ENCODE measurements at regions not wholly inside any gene's neighbourhood (a gene's known extent, or its start where the extent isn't known, plus 50 kb on each side); places are given as distances from the start of the nearest gene placed in this dataset.
"Not testable (repeated sequence)": the region's sequence is repeated elsewhere in the genome, so short reads cannot be mapped to it uniquely, and the experiment has no call there.

DNA sequence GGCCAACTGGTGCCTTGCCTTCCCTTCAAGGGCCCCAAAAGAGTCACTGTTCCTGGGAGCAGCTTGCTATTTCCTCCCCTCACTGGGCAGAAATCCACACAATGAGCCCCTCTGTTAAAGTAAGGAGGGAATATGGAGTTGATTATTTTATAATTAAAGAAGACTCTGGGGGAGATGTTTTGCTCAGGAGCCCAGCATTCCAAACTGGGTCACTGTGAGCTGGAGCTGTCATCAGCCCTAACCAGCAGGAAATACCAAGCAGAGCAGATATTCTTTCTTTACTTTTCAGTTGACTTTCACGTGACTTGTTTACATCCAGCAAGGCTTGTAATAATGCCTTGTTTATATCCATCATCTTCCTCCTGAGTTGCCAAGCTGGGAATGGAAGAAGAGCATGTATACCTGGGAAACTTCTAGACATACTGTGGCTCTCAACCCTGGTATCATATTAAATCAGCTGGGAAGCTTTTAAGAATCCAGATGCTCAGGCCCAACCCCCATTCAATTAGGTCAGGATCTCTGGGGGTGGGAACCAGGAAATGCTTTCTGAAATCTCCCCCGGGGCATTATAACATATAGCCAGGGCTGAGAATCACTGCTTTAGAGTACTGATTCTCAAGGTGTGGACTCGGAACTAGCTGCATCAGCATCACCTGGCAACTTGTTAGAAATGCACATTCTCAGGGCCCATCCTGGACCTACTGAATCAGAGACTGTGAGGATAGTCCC is 175.6 kb upstream of the MYLIP start:
- DNase-seq = no peak

DNA sequence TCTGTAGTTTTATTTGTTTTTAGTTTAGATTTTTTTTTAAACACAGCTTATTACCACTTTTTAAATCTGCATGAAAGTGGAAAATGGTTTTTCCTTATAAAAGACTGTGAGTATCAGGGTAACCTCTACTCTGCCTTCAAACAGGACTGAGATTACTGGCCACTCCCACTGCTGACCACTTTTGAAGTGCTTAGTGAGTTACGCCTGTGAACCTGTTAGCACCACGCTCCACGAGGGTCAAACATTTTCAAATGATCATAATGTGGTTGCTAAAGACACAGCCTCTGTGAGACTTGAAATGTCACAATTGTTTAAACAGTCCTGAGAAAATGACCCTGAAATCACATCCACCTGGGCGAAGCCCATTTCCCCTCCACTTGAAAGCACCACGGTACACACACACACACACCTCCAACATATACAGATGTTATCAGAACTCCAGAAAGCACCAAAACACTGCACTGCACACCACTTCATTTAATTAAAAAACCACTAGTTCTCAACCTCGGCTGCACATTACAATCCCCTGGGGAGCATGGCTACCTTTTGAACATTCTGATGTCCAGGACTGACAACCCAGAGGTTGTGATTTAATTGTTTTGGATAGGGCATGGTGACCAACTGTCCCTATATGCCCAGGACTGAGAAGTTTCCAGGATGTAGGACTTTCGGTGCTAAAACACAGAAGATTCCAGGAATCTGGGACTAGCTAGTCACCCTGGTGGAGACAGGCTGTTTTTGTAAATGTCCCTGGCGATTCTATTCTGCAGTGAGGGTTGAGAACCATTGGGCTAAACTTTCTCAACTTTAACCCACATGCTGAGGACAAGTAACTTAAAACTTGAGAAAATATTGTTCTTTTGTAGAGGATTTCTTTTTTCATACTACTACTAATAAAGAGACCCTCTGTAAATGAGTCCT is 176.4 kb upstream of the MYLIP start:
- no peak for DNase-seq

DNA sequence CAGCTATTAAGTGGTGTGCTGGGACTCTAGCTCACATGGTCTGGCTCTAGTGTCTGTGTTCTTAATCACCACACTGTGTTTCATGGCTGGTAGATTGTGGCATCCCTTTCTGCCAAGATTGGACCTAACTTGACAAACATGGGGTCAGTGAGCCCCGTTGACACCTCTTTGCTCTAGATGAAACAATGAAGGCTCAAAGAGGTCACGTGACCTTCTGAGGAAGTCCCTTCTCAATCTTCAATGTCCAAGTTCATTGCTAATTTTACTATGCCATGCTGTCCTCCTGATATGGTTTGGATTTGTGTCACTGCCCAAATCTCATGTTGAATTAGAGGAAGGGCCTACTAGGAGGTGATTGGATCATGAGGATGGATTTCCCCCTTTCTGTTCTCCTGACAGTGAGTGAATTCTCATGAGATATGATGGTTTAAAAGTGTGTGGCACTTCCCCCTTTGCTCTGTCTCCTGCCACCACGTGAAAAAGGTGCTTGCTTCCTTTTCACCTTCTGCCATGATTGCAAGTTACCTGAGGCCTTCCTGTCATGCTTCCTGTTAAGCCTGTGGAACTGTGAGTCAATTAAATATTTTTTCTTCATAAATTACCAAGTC is 177.8 kb upstream of the MYLIP start:
- DNase-seq = no peak

DNA sequence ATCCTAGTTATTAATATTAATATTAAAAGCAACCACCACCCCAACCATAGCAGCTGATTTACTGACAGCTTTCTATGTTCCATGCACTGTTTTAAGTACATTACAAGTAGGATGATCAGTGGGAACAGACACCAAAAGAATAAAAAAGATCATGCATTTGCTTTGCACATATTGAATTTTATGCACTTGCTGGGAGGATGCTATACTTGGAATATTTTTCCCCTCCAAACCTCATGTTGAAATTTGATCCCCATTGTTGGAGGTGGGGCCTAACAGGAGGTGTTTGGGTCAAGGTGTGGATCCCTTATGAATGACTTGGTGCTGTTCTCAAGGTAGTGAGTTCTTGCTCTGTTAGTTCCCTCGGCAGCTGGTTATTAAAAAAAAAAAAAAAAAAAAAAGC is 178.9 kb upstream of the MYLIP start:
- DNase-seq = no peak

DNA sequence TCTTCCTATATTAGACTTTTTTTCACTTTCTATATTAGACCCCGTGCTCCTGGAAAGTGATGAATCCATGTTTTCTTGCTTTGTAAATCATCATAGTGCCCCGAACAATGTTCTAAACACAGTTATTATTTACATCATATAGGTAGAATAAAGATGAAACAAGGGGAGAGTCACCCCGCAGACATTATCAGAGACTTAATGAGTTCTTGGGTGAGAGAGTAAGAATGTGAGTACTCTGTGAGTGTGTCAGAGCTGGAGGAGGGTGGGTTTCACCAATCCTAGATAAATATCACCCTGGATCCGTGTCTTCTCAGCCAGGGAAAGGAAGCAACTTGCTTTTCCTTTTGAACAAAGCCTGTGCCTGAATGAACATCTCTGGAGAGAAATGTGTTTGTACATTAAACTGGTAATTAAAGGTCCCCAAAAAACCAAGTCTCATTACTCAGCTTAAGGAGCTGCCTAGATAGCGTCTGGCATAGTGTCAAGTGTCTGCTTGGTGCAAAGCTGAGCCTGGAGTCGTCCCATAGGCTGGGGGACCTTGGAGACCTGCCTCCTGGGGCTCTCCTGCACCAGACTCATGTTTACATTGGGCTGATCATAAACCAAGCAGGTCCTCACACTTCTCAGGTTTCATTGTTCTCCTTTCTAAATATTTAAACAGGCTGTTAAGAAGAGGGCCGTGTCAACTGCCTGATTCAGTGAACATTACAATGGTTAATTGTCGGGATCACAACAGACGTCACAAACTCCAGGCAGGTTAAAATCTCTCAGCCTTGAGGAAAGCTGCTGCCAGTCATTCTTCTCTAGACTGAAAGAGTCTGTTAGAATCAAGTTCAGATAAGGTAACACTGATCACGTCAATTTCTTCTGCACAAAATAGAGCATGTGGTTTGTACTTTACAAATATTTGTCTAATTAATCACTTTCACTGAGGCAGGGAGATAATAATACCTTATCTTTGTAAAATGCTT is 179.7 kb upstream of the MYLIP start:
- no peak for DNase-seq

DNA sequence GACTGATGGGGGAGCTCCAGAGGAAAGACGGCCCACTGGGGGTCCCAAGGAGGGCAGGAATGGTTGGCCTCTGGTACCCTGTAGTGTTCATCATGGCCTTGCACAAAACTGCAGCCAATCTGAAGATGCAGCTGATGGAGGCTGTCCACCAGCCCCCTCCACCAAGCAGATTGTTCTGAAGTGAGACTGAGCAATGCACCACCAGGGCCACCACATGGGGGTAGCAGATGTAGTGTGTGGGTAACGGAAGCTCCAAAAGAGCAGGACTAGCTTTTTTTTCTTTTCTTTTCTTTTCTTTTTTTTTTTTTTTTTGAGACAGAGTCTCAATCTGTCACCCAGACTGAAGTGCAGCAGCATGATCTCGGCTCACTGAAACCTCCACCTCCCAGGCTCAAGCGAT is 181.0 kb upstream of the MYLIP start:
- DNase-seq = no peak

DNA sequence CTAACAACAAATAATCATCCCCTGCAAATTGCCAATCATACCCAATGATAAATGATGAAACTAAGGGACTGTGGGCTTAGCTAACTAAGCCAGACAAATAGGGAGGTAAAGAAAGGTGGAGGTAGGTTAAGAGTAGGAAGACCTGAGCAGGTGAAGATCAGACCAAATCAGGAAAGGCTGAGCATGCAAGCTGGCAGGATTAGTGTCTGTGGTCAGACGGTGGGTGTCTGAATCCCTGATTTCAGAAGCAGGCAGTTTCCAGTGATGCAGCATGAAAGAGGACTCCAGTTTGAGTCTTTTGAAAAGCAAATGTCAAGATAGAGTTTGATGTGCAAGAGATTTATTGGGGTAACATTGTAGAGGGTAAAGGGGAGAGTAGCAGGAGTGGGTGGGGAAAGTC is 181.4 kb upstream of the MYLIP start:
- no peak for DNase-seq

DNA sequence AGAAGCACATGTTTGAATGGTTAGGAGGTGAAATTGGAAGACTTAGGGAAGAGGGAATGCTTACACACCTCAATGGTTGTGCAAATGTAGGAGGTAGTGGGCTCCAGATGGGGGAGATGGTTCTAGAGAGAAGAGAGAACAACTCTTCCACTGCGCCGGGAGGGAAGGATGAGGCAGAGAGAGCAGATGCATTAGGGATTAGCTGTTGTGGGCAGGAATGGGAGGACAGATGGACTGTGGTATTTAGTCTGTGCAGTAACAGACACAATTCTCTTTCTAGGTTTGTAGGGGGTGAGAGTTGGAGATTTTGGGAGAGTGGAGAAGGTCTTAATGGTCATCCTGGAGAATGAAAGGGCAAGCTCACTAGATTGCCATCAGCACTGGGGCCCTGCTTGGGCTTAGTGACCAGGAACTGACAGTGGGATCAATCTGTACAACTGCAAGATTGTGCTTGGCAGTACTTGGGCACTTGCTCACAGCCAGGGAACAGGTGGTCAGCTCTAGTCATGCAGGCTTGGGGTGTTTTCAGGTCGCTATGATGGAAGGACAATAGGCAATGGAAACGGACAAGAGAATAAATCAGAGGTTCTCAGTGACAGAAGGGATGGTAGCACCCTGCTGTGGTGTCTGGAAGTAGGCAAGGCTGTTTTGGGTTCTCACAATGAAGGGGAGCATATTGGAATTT is 182.0 kb upstream of the MYLIP start:
- no peak for DNase-seq

DNA sequence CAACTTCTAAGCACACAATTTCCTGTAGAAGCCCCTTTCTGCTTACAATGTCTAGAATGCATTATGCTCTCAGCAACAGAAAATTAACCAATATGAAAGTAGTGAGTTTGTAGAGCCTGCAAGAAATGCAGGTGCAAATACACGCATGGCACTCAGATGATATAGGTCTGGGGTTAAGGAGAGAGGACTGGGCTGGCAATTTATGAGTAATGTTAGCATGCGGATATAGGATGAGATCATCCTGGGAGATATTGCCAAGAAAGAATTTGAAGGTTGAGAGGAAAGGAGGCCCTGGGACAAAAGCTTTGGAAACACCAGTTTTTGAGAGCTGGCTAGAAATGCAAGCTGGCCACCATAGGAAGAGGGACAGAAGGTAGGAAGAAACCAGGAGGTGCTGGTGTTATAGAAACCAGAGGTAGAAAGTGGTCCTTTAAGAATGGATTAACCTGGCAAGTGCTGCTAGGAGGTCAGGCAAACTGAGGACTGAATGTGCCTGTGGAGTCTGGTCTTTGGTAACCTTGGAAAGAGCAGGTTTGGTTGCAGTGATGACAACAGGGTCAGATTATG is 183.2 kb upstream of the MYLIP start:
- no peak for DNase-seq

DNA sequence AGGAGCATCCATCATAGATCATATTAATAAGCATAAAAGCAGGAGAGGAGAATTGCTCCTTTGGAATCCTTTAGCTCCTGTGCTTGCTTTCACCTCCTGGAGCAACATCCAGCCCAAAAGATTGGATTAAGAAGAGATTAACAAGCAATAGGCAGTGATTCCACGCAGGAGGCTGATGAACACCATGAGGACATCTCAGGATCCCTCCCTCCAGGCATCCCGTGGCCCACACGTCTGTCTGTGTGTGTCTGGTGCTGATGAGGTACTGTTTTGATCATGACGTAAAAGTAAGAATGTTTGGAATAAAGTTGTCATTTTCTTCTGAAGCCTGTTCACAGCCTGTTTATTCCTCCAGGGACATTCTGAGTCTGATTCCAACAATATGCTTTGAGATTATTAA is 185.5 kb upstream of the MYLIP start:
- DNase-seq = no peak

DNA sequence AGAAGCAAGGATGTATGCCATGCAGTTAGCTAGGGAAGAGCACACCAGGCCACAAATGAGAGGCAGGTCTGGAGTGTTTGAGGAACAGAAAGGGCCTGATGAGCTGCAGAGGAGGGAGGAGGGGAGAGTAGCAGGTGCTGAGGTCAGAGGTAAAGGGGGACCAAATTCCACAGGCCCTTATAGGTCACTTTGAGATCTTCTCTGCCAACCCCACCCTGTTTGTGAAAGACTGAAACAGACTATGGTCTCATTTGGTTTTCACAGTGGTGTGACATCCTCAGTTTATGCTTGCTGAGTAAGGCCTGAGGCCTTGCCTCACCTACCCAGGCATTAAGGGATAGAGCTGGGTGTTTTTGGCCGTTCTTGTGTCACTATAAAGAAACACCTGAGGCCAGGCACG is 187.7 kb upstream of the MYLIP start:
- DNase-seq = no peak

DNA sequence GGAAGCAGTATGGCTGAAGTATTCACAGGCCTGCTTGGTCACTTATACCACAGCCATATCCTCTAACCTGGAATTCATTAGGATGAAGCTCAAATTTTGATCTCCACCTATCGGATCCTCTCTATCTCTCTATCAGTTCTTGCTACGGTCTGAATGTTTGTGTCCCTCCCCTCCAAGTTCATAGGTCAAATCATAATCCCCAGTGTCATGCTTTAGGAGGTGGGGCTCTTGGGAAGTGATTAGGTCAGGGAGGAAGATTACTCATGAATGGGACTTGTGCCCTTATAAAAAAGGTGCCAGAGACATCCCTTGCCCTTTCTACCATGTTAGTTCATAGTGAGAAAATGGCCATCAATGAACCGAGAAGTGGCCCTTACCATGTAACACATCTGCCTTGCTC is 190.8 kb upstream of the MYLIP start:
- DNase-seq = no peak

DNA sequence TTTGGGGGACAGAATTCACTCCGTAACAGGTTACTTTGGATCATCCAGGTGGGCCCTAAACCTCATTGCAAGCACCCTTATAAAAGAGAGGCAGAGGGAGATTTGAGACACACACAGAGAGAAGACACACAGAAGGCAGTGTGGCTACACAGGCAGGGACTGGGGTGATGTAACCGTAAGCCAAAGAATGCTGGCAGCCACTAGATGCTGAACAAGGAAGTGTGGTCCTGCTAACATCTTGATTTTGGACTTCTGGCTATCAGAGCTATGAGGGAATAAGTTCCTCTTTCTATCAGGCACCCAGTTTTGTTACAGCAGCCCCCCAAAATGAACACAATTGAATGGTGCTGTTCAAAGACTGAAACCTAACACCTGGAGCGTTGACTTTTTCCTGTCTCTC is 191.3 kb upstream of the MYLIP start:
- DNase-seq = peak; percentile 18 to 51

DNA sequence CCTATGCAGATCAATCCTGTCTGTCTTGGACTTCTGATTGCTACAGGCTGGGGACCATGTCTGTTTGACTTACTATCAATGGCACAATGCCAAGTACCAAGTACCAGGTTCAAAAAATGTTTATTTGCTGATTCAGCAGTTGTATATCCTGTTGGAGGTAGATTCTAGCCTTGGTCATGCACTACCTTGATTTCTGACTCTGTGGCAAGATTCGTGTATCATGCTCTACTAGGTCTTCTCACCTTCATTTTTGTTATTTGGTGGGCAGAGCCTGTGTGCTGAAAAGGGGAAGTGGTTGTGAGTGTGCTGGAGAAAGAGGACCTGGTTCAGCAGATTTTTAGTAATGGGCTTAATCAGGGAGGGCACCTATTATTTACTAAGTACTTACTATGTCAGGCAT is 192.4 kb upstream of the MYLIP start:
- peak; percentile 86 to 87 for DNase-seq

DNA sequence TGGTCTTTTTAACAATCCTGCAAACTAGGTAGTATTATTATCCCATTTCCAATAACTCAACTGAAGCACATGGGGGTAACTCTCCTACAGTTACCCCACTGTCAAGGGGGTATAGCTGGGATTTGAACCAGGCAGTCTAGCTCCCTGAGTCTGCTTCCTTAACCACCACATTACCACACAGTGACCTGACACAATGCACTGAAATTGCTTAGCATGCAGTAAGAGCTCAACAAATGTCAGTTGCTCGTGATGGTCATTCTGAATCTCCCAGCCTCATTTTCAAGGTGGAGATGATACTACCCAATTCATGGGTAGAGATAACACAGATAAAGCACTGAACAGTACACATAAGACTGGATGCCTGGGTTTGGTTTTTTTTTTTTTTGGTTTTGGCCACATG is 193.2 kb upstream of the MYLIP start:
- peak in 1 of 2 experiments; percentile 15 for DNase-seq

DNA sequence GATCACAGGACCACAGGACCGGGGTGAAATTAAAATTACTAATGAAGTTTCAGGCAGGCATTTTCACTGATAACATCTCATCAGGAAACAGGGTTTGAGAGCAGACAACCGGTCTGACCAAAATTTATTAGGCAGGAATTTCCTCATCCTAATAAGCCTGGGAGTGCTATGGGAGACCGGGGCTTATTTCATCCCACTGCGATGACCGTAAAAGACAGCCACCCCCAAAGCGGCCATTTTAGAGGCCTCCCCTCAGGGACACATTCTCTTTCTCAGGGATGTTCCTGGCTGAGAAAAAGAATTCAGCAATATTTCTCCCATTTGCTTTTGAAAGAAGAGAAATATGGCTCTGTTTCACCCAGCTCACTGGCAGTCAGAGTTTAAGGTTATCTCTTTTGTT is 197.2 kb upstream of the MYLIP start:
- not testable (repeated sequence) for DNase-seq

DNA sequence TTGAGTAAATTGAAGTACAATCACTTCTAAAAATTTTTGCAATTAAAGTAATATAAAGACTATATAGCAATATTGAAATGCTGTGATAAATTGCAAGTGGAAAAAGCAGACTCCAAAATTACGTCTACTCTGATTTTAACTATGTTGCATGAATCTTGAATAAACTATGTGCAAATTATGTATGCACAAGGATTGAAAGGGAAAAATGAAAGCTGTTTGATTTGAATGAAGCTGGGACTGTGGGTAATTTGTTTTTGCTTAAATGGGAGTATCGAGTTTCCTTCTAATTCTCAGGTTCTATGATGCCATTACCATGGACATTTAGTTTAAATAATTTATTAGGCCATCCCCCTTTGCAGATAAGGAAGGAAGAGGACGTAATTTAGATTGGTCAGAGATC is 198.7 kb upstream of the MYLIP start:
- no peak for DNase-seq

DNA sequence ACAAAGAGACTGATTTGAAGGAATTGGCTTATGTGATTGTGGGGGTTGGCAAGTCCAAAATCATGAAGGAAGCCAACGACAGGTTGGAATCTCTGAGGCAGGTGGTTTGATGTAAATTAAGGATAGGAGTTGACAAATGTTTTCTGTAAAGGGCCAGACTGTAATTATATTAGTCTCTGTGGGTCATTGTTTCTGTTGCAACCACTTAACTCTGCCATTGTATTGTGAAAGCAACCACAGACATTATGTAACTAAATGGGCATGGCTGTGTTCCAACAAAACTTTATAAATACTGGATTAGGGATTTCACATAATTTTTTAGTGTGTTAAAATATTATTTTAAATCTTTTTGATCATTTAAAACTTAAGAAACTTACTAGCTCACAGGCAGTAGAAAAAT is 199.2 kb upstream of the MYLIP start:
- DNase-seq = peak; percentile 91

DNA sequence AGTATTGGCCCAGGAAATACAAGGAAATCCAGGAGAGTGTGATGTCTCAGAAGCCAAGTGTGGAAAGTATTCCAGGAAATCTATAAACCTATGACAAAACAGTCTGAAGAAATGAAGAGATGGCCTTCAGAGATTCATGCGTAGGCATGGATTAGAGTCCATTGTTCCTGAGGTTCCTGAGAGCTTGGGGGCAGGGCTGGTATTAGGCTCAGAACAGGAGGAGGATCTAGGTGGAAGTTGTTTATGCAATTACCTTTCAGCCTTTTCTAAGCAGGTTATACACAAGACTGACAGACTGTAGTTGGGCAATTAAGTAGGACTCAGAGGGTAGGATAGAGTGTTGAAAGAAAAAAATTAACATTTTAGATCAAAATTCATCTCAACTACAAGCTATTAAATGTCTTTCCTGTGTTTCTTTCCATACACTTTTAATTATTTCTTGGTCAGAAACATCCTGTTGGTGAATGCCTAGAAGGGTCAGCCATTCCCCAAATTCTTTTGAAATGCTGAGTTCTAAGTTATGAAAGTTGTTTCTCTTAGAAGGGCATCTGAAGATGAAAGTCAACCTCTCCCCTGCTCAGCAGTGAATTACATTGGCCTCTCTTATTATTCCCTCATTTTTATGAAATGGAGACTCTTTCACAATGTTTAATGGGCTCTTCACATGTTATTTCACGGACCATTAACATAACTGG is 201.2 kb upstream of the MYLIP start:
- no peak for DNase-seq

DNA sequence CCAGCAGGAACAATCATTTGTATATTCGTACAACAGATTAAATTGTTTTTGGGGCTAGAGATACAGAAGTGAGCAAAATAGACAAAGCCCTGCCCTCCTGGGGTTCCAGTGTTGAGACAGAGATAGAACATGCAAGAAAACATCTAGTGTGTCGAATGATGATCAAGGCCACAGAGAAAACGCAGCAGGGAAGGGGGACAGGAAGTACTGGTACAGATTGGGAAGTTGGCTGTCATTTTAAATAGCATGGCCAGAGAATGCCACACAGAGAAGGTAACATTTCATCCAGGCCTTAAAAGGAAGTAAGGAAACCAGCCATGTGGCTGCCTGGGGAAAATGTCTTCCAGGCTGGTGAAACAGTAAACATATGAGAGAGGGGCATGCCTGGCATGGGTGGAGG is 202.6 kb upstream of the MYLIP start:
- no peak for DNase-seq

DNA sequence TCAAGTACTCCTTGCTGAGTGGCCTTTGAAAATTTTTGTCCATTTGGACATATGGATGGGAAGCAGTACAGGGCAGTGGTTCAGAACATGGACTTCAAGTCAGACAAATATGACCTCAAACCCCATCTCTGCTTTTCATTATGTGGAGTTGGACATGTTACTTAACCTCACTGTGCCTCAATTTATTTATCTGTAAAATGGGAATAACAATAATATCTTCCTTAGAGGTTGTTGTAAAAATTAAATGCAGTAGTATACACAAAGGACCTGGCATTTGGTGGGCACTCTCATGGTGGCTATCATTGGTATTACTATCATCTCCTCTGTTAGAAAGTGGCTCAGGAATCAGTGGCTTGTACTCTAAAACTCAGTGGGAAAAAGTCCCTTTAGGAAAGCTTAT is 204.0 kb upstream of the MYLIP start:
- no peak for DNase-seq
